ENCODE measurements at regions not wholly inside any gene's neighbourhood (a gene's known extent, or its start where the extent isn't known, plus 50 kb on each side); places are given as distances from the start of the nearest gene placed in this dataset.

- no peak for DNase-seq (ENCODE audit: low spot score)
These were observed 53.1 kb upstream of the MPDZ start for GRCh38 chr9:13332571-13332970.

GRCh38 chr9:13331320-13331719 lies 51.8 kb upstream of the MPDZ start:
- no peak for DNase-seq (ENCODE audit: low spot score)

GRCh38 chr9:13330396-13331004 lies 51.0 kb upstream of the MPDZ start:
- no peak for DNase-seq (ENCODE audit: low spot score)
